ENCODE measurements at regions not wholly inside any gene's neighbourhood (a gene's known extent, or its start where the extent isn't known, plus 50 kb on each side); places are given as distances from the start of the nearest gene placed in this dataset.
"Not testable (repeated sequence)": the region's sequence is repeated elsewhere in the genome, so short reads cannot be mapped to it uniquely, and the experiment has no call there.

DNA sequence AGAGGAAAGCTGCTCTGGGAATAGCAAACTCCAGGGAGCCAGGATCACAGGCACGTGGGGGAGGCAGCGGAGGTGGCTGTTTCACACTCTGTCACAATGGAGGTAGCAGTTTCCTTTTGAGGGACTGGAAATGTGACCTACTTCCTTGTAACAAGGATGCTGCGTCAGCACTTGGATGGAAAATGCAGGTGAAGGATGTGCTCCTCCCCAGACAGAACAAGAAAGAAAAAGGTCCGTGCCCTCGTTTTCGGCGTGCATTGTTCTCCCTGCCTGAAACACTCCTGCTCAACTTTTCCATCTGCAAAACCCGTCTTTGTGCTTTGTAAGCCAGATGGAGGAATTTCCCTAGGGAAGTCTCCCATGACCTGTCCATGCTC is 55.1 kb upstream of the SH3PXD2B start:
- no peaks in the 10 kb centered on the region for H3K9me3 ChIP-seq (ENCODE audit: low read length)
- no peak overlapping the region for H3K27ac ChIP-seq (ENCODE audit: low read length)
- no peak overlapping the region for H3K9ac ChIP-seq (ENCODE audit: low read length)
- no peaks in the 10 kb centered on the region for H3K27me3 ChIP-seq (ENCODE audit: insufficient read depth, low read depth, low read length)
- H4K20me1 ChIP-seq (ENCODE audit: insufficient read depth), result no peaks in the 10 kb centered on the region
- H3F3A ChIP-seq (ENCODE audit: insufficient read depth, low read length, poor library complexity, severe bottlenecking), result no peaks in the 10 kb centered on the region
- no peak overlapping the region for H3K4me2 ChIP-seq (ENCODE audit: low read length)
- H3K9me2 ChIP-seq (ENCODE audit: insufficient read depth, low read length), result no peaks in the 10 kb centered on the region
- no peaks in the 10 kb centered on the region for H3K36me3 ChIP-seq (ENCODE audit: insufficient read depth, low read length)
- TF ChIP-seq EZH2 (IDR thresholded peaks at IDR 0.05; ENCODE audit: borderline replicate concordance, insufficient read depth, low read length, poor library complexity, severe bottlenecking), result no peak
- TF ChIP-seq MXI1 (conservative IDR thresholded peaks at IDR 0.05; ENCODE audit: poor library complexity, severe bottlenecking), result no peak
- TF ChIP-seq, protein P1, sequence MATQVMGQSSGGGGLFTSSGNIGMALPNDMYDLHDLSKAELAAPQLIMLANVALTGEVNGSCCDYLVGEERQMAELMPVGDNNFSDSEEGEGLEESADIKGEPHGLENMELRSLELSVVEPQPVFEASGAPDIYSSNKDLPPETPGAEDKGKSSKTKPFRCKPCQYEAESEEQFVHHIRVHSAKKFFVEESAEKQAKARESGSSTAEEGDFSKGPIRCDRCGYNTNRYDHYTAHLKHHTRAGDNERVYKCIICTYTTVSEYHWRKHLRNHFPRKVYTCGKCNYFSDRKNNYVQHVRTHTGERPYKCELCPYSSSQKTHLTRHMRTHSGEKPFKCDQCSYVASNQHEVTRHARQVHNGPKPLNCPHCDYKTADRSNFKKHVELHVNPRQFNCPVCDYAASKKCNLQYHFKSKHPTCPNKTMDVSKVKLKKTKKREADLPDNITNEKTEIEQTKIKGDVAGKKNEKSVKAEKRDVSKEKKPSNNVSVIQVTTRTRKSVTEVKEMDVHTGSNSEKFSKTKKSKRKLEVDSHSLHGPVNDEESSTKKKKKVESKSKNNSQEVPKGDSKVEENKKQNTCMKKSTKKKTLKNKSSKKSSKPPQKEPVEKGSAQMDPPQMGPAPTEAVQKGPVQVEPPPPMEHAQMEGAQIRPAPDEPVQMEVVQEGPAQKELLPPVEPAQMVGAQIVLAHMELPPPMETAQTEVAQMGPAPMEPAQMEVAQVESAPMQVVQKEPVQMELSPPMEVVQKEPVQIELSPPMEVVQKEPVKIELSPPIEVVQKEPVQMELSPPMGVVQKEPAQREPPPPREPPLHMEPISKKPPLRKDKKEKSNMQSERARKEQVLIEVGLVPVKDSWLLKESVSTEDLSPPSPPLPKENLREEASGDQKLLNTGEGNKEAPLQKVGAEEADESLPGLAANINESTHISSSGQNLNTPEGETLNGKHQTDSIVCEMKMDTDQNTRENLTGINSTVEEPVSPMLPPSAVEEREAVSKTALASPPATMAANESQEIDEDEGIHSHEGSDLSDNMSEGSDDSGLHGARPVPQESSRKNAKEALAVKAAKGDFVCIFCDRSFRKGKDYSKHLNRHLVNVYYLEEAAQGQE (IDR thresholded peaks at IDR 0.05; ENCODE audit: borderline replicate concordance), result no peak
- TF ChIP-seq CTCF (IDR thresholded peaks at IDR 0.05; ENCODE audit: poor library complexity, severe bottlenecking), result no peak
- no peak for TF ChIP-seq POLR2AphosphoS5 (IDR thresholded peaks at IDR 0.05)
- no peak for TF ChIP-seq SMC3 (conservative IDR thresholded peaks at IDR 0.05; ENCODE audit: poor library complexity)
- no peak for TF ChIP-seq EP300 (conservative IDR thresholded peaks at IDR 0.05; ENCODE audit: poor library complexity, severe bottlenecking)
- TF ChIP-seq RAD21 (conservative IDR thresholded peaks at IDR 0.05), result no peak
- TF ChIP-seq TAF1 (IDR thresholded peaks at IDR 0.05; ENCODE audit: low read depth), result no peak
- no peak overlapping the region for H3K4me3 ChIP-seq (ENCODE audit: low read length)
- H2AFZ ChIP-seq (ENCODE audit: low read depth, low read length), result no peak overlapping the region
- no peaks in the 10 kb centered on the region for H3K79me2 ChIP-seq (replicated peaks; ENCODE audit: insufficient read depth, low read length)

GRCh38 chr5:172508471-172509404 is 54.4 kb upstream of the SH3PXD2B start:
- H3K9ac ChIP-seq (ENCODE audit: low read length), result no peak overlapping the region
- H3K9me2 ChIP-seq (ENCODE audit: insufficient read depth, low read length), result no peaks in the 10 kb centered on the region
- no peak overlapping the region for H3K4me2 ChIP-seq (ENCODE audit: low read length)
- no peaks in the 10 kb centered on the region for H4K20me1 ChIP-seq (ENCODE audit: insufficient read depth)
- H3K79me2 ChIP-seq (replicated peaks; ENCODE audit: insufficient read depth, low read length), result no peaks in the 10 kb centered on the region
- H3F3A ChIP-seq (ENCODE audit: insufficient read depth, low read length, poor library complexity, severe bottlenecking), result no peaks in the 10 kb centered on the region
- H3K4me3 ChIP-seq (ENCODE audit: low read length), result no peak overlapping the region
- no peak overlapping the region for H3K27ac ChIP-seq (ENCODE audit: low read length)
- H3K9me3 ChIP-seq (ENCODE audit: low read length), result no peaks in the 10 kb centered on the region
- no peaks in the 10 kb centered on the region for H3K27me3 ChIP-seq (ENCODE audit: insufficient read depth, low read depth, low read length)
- no peak overlapping the region for H2AFZ ChIP-seq (ENCODE audit: low read depth, low read length)
- TF ChIP-seq SMC3 (conservative IDR thresholded peaks at IDR 0.05; ENCODE audit: poor library complexity) (no peak), TAF1 (IDR thresholded peaks at IDR 0.05; ENCODE audit: low read depth) (no peak)
- no peaks in the 10 kb centered on the region for H3K36me3 ChIP-seq (ENCODE audit: insufficient read depth, low read length)

DNA sequence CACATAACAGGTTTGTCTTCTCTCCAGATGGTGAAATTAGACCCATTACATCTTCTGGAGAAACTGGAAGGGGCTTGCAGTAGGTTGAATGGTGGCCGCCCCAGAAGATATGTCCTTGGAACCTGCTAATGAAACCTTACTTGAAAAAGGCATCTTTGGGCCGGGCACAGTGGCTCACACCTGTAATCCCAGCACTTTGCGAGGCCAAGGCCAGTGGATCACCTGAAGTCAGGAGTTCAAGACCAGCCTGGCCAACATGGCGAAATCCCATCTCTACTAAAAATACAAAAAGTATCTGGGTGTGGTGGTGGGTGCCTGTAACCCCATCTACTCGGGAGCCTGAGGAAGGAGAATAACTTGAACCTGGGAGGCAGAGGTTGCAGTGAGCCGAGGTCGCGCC is 53.2 kb upstream of the SH3PXD2B start:
- H3K9ac ChIP-seq (ENCODE audit: low read length); H3K4me2 ChIP-seq (ENCODE audit: low read length); H2AFZ ChIP-seq (ENCODE audit: low read depth, low read length); H3K27ac ChIP-seq (ENCODE audit: low read length); H3K9me2 ChIP-seq (ENCODE audit: insufficient read depth, low read length); H3K9me3 ChIP-seq (ENCODE audit: low read length); H3K27me3 ChIP-seq (ENCODE audit: insufficient read depth, low read depth, low read length); H4K20me1 ChIP-seq (ENCODE audit: insufficient read depth); H3K79me2 ChIP-seq (replicated peaks; ENCODE audit: insufficient read depth, low read length); H3F3A ChIP-seq (ENCODE audit: insufficient read depth, low read length, poor library complexity, severe bottlenecking); H3K4me3 ChIP-seq (ENCODE audit: low read length); H3K36me3 ChIP-seq (ENCODE audit: insufficient read depth, low read length): not testable (repeated sequence)

Measured in neural cell (in vitro differentiated cells).